ENCODE measurements at regions not wholly inside any gene's neighbourhood (a gene's known extent, or its start where the extent isn't known, plus 50 kb on each side); places are given as distances from the start of the nearest gene placed in this dataset.
A peak's percentile ranks its signal among the peaks of the same experiment; 100 is the strongest.

- Histone ChIP-seq H3K4me1 (ENCODE audit: control insufficient read depth in 2 of 2, insufficient read depth in 2 of 2, low read length in 2 of 2) (no peaks in the 10 kb centered on the region), H3K36me3 (ENCODE audit: control insufficient read depth in 2 of 2, insufficient read depth in 2 of 2, low read length in 1 of 2) (no peaks in the 10 kb centered on the region), H3K27me3 (ENCODE audit: control insufficient read depth in 2 of 2, insufficient read depth in 1 of 2, low read length in 1 of 2) (no peaks in the 10 kb centered on the region), H3K9me3 (ENCODE audit: control insufficient read depth in 2 of 2, insufficient read depth in 1 of 2, low read length in 1 of 2) (no peaks in the 10 kb centered on the region), H3K4me3 (ENCODE audit: low read length in 2 of 2) (no peak overlapping the region), H3K27ac (ENCODE audit: low read depth in 1 of 2, low read length in 1 of 2) (no peak overlapping the region)
- DNase-seq (ENCODE audit: low read depth in 6 of 9, low spot score in 9 of 9): no peak
Measured at GRCh38 chr7:24405002-24405401, 121.0 kb downstream of the NPY start.

- 69% methylated on average over 4 of the region's 4 CpGs for WGBS
- no peak overlapping the region for H3K4me3 ChIP-seq (ENCODE audit: low read length in 2 of 2)
- DNase-seq (ENCODE audit: low read depth in 6 of 9, low spot score in 9 of 9): peak in 1 of 9 donors; percentile 24
- no peaks in the 10 kb centered on the region for H3K4me1 ChIP-seq (ENCODE audit: control insufficient read depth in 2 of 2, insufficient read depth in 2 of 2, low read length in 2 of 2)
- H3K36me3 ChIP-seq (ENCODE audit: control insufficient read depth in 2 of 2, insufficient read depth in 2 of 2, low read length in 1 of 2): no peaks in the 10 kb centered on the region
- H3K27ac ChIP-seq (ENCODE audit: low read depth in 1 of 2, low read length in 1 of 2): no peak overlapping the region
- no peaks in the 10 kb centered on the region for H3K27me3 ChIP-seq (ENCODE audit: control insufficient read depth in 2 of 2, insufficient read depth in 1 of 2, low read length in 1 of 2)
- H3K9me3 ChIP-seq (ENCODE audit: control insufficient read depth in 2 of 2, insufficient read depth in 1 of 2, low read length in 1 of 2): no peaks in the 10 kb centered on the region
Measured at GRCh38 chr7:24406053-24406788, 122.2 kb downstream of the NPY start.

- Histone ChIP-seq H3K27ac (ENCODE audit: low read depth in 1 of 2, low read length in 1 of 2) (no peak overlapping the region), H3K4me3 (ENCODE audit: low read length in 2 of 2) (no peak overlapping the region), H3K36me3 (ENCODE audit: control insufficient read depth in 2 of 2, insufficient read depth in 2 of 2, low read length in 1 of 2) (no peaks in the 10 kb centered on the region), H3K4me1 (ENCODE audit: control insufficient read depth in 2 of 2, insufficient read depth in 2 of 2, low read length in 2 of 2) (no peaks in the 10 kb centered on the region), H3K27me3 (ENCODE audit: control insufficient read depth in 2 of 2, insufficient read depth in 1 of 2, low read length in 1 of 2) (no peaks in the 10 kb centered on the region), H3K9me3 (ENCODE audit: control insufficient read depth in 2 of 2, insufficient read depth in 1 of 2, low read length in 1 of 2) (no peaks in the 10 kb centered on the region)
- 92% methylated on average over 3 of the region's 3 CpGs for WGBS
- DNase-seq (ENCODE audit: low read depth in 6 of 9, low spot score in 9 of 9): no peak
Measured at GRCh38 chr7:24406789-24407299, 122.9 kb downstream of the NPY start.

GRCh38 chr7:24407965-24408364 lies 124.0 kb downstream of the NPY start:
- no peak overlapping the region for H3K27ac ChIP-seq (ENCODE audit: low read depth in 1 of 2, low read length in 1 of 2)
- no peak overlapping the region for H3K4me3 ChIP-seq (ENCODE audit: low read length in 2 of 2)
- WGBS: 92% methylated on average over 1 of the region's 1 CpG
- no peaks in the 10 kb centered on the region for H3K36me3 ChIP-seq (ENCODE audit: control insufficient read depth in 2 of 2, insufficient read depth in 2 of 2, low read length in 1 of 2)
- no peaks in the 10 kb centered on the region for H3K9me3 ChIP-seq (ENCODE audit: control insufficient read depth in 2 of 2, insufficient read depth in 1 of 2, low read length in 1 of 2)
- DNase-seq (ENCODE audit: low read depth in 6 of 9, low spot score in 9 of 9): no peak
- no peaks in the 10 kb centered on the region for H3K27me3 ChIP-seq (ENCODE audit: control insufficient read depth in 2 of 2, insufficient read depth in 1 of 2, low read length in 1 of 2)
- H3K4me1 ChIP-seq (ENCODE audit: control insufficient read depth in 2 of 2, insufficient read depth in 2 of 2, low read length in 2 of 2): no peaks in the 10 kb centered on the region

GRCh38 chr7:24408798-24409430 lies 124.9 kb downstream of the NPY start:
- Histone ChIP-seq H3K9me3 (ENCODE audit: control insufficient read depth in 2 of 2, insufficient read depth in 1 of 2, low read length in 1 of 2) (no peaks in the 10 kb centered on the region), H3K36me3 (ENCODE audit: control insufficient read depth in 2 of 2, insufficient read depth in 2 of 2, low read length in 1 of 2) (no peaks in the 10 kb centered on the region), H3K4me3 (ENCODE audit: low read length in 2 of 2) (no peak overlapping the region), H3K4me1 (ENCODE audit: control insufficient read depth in 2 of 2, insufficient read depth in 2 of 2, low read length in 2 of 2) (no peaks in the 10 kb centered on the region), H3K27ac (ENCODE audit: low read depth in 1 of 2, low read length in 1 of 2) (no peak overlapping the region), H3K27me3 (ENCODE audit: control insufficient read depth in 2 of 2, insufficient read depth in 1 of 2, low read length in 1 of 2) (no peaks in the 10 kb centered on the region)
- no peak for DNase-seq (ENCODE audit: low read depth in 6 of 9, low spot score in 9 of 9)
- WGBS: 97% methylated on average over 9 of the region's 9 CpGs

- Histone ChIP-seq H3K27me3 (ENCODE audit: control insufficient read depth in 2 of 2, insufficient read depth in 1 of 2, low read length in 1 of 2) (no peaks in the 10 kb centered on the region), H3K4me1 (ENCODE audit: control insufficient read depth in 2 of 2, insufficient read depth in 2 of 2, low read length in 2 of 2) (no peaks in the 10 kb centered on the region), H3K9me3 (ENCODE audit: control insufficient read depth in 2 of 2, insufficient read depth in 1 of 2, low read length in 1 of 2) (peaks cover 0 to 3% of the 10 kb centered on the region in 2 donors), H3K27ac (ENCODE audit: low read depth in 1 of 2, low read length in 1 of 2) (no peak overlapping the region), H3K36me3 (ENCODE audit: control insufficient read depth in 2 of 2, insufficient read depth in 2 of 2, low read length in 1 of 2) (no peaks in the 10 kb centered on the region), H3K4me3 (ENCODE audit: low read length in 2 of 2) (no peak overlapping the region)
- WGBS: 94% methylated on average over 6 of the region's 6 CpGs
- DNase-seq (ENCODE audit: low read depth in 6 of 9, low spot score in 9 of 9): no peak
Measured at GRCh38 chr7:24409431-24410024, 125.5 kb downstream of the NPY start.

- H3K9me3 ChIP-seq (ENCODE audit: control insufficient read depth in 2 of 2, insufficient read depth in 1 of 2, low read length in 1 of 2): peaks cover 0 to 5% of the 10 kb centered on the region in 2 donors
- H3K4me1 ChIP-seq (ENCODE audit: control insufficient read depth in 2 of 2, insufficient read depth in 2 of 2, low read length in 2 of 2): no peaks in the 10 kb centered on the region
- no peaks in the 10 kb centered on the region for H3K27me3 ChIP-seq (ENCODE audit: control insufficient read depth in 2 of 2, insufficient read depth in 1 of 2, low read length in 1 of 2)
- DNase-seq (ENCODE audit: low read depth in 6 of 9, low spot score in 9 of 9): no peak
- no peaks in the 10 kb centered on the region for H3K36me3 ChIP-seq (ENCODE audit: control insufficient read depth in 2 of 2, insufficient read depth in 2 of 2, low read length in 1 of 2)
- H3K4me3 ChIP-seq (ENCODE audit: low read length in 2 of 2): no peak overlapping the region
- 92% methylated on average over 3 of the region's 3 CpGs for WGBS
- no peak overlapping the region for H3K27ac ChIP-seq (ENCODE audit: low read depth in 1 of 2, low read length in 1 of 2)
Measured at GRCh38 chr7:24411226-24411625, 127.2 kb downstream of the NPY start.

GRCh38 chr7:24417526-24418120 lies 133.6 kb downstream of the NPY start:
- no peaks in the 10 kb centered on the region for H3K36me3 ChIP-seq (ENCODE audit: control insufficient read depth in 2 of 2, insufficient read depth in 2 of 2, low read length in 1 of 2)
- DNase-seq (ENCODE audit: low read depth in 6 of 9, low spot score in 9 of 9): no peak
- no peak overlapping the region for H3K27ac ChIP-seq (ENCODE audit: low read depth in 1 of 2, low read length in 1 of 2)
- peaks cover 0 to 5% of the 10 kb centered on the region in 2 donors for H3K9me3 ChIP-seq (ENCODE audit: control insufficient read depth in 2 of 2, insufficient read depth in 1 of 2, low read length in 1 of 2)
- 91% methylated on average over 7 of the region's 7 CpGs for WGBS
- H3K27me3 ChIP-seq (ENCODE audit: control insufficient read depth in 2 of 2, insufficient read depth in 1 of 2, low read length in 1 of 2): no peaks in the 10 kb centered on the region
- H3K4me1 ChIP-seq (ENCODE audit: control insufficient read depth in 2 of 2, insufficient read depth in 2 of 2, low read length in 2 of 2): no peaks in the 10 kb centered on the region
- H3K4me3 ChIP-seq (ENCODE audit: low read length in 2 of 2): no peak overlapping the region

- WGBS: 95% methylated on average over 2 of the region's 2 CpGs
- Histone ChIP-seq H3K27ac (ENCODE audit: low read depth in 1 of 2, low read length in 1 of 2) (no peak overlapping the region), H3K9me3 (ENCODE audit: control insufficient read depth in 2 of 2, insufficient read depth in 1 of 2, low read length in 1 of 2) (peaks cover 0 to 5% of the 10 kb centered on the region in 2 donors), H3K27me3 (ENCODE audit: control insufficient read depth in 2 of 2, insufficient read depth in 1 of 2, low read length in 1 of 2) (no peaks in the 10 kb centered on the region), H3K36me3 (ENCODE audit: control insufficient read depth in 2 of 2, insufficient read depth in 2 of 2, low read length in 1 of 2) (no peaks in the 10 kb centered on the region), H3K4me1 (ENCODE audit: control insufficient read depth in 2 of 2, insufficient read depth in 2 of 2, low read length in 2 of 2) (no peaks in the 10 kb centered on the region), H3K4me3 (ENCODE audit: low read length in 2 of 2) (no peak overlapping the region)
- DNase-seq (ENCODE audit: low read depth in 6 of 9, low spot score in 9 of 9): no peak
Measured at GRCh38 chr7:24419077-24419476, 135.1 kb downstream of the NPY start.

Data from thymus (tissue), 11 donors.